ENCODE measurements at regions not wholly inside any gene's neighbourhood (a gene's known extent, or its start where the extent isn't known, plus 50 kb on each side); places are given as distances from the start of the nearest gene placed in this dataset.

DNA sequence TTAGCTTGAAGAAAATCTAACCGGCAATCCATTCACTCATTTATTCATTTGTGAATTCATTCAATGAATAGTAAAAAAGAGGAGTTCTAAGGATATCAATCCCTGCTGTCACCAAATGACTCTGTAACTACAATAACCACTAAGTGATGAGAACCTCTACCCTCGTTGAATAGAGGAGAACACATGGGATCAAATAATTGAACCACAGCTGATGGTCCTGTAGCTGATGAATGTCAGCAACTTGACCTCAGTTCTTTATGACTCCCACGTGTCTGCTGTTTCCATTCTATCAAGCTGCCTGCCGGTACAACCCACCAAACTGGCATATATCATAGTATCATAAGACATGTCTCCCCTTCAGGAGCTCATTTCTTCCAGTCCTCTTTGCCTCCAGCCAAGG lies 150.3 kb downstream of the PTGER3 start:
- DNase-seq, result no peak
- TF ChIP-seq POLR2A (IDR thresholded peaks at IDR 0.05; ENCODE audit: low read length) (no peak), GATA1 (IDR thresholded peaks at IDR 0.05; ENCODE audit: low read depth, low read length) (no peak)

- TF ChIP-seq GATA1 (IDR thresholded peaks at IDR 0.05; ENCODE audit: low read depth, low read length) (no peak), POLR2A (IDR thresholded peaks at IDR 0.05; ENCODE audit: low read length) (no peak)
- DNase-seq, result no peak
Observed at GRCh38 chr1:70899735-70900134, 147.9 kb downstream of the PTGER3 start.

DNA sequence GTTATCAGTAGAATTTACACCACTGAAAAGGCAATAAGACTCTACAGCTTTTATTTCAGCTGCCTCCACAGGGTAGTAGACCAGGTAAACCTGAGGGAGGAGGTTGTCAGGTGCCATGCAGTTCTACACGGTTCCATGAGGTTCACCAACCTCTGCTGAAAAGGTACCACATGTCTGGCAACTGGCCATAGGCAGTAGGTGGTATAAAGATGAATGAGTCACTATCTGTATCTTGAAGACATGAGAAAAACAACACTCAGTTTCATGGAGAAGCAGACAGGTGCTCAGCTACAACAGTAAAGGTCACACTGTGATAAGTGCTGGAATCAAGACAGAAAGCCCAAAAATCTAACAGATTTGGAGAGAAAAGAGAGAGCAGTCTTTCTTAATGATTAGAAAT lies 145.4 kb downstream of the PTGER3 start:
- no peak for TF ChIP-seq GATA1 (IDR thresholded peaks at IDR 0.05; ENCODE audit: low read depth, low read length)
- no peak for DNase-seq

GRCh38 chr1:70906800-70907199 lies 140.8 kb downstream of the PTGER3 start:
- TF ChIP-seq GATA1 (IDR thresholded peaks at IDR 0.05; ENCODE audit: low read depth, low read length), result no peak
- TF ChIP-seq POLR2A (IDR thresholded peaks at IDR 0.05; ENCODE audit: low read length), result no peak
- no peak for DNase-seq

DNA sequence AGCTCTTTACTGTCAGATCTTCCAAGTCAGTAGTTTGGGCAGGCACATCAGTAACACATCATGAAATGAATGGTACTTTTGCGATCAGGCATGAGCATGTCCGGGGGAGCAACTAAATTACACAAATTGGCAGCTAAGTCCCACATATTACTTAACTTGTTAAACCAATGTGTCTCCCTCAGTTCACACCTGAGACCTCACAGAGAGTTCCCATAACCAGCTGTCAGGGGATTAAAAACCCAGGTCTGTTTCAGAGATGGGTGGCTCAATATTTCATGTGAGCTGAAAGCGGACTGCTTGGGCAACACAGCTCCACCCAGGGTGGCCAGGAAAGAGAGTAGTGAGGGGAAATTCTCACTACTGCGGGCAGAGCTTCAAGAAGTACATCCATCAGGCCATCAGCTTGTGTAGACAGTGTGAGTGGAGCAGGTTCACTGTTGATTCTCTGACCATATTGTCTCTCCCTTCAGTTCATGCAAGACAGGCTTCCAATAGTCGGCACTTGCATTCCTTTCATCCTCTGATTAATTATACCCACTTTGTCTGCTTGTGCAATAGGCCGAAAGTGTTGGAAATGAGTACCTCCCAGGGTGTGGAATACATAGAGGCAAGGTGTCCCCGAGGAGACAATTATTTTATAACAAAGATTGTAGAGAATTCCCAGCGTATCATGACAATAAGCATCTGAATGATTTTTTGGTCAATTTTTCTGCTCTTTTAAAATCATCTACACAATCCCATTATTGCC lies 139.9 kb downstream of the PTGER3 start:
- TF ChIP-seq POLR2A (IDR thresholded peaks at IDR 0.05; ENCODE audit: low read length), result no peak
- no peak for DNase-seq

DNA sequence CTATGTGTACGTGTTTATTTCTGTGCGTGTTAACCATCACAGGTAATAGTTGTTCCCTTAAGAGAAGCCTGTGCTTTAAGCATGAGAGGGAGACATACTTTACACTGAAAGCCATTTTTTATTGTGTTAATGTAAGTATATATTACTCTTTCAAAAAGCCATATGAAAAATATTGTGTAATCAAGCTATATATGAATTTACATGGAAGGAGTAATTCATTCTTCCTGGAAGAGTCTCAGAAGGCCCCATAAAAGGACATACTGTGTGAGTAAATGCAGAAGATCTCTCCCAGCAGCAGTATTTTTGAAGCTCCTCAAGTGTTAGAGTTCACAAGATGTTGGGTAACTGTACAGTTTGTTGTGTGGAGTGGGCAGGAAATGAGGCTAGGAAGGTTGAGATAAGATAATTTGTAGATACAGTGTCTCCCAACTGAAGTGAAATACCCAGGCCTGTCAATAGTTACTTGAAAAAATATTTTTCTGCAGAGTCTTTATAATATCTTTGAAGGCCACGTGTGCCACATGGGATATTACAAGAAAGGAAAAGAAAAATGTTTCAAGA lies 138.3 kb downstream of the PTGER3 start:
- peak in 1 of 2 experiments; percentile 24 for DNase-seq
- no peak for TF ChIP-seq POLR2A (IDR thresholded peaks at IDR 0.05; ENCODE audit: low read length)
- TF ChIP-seq GATA1 (IDR thresholded peaks at IDR 0.05; ENCODE audit: low read depth, low read length), result no peak

DNA sequence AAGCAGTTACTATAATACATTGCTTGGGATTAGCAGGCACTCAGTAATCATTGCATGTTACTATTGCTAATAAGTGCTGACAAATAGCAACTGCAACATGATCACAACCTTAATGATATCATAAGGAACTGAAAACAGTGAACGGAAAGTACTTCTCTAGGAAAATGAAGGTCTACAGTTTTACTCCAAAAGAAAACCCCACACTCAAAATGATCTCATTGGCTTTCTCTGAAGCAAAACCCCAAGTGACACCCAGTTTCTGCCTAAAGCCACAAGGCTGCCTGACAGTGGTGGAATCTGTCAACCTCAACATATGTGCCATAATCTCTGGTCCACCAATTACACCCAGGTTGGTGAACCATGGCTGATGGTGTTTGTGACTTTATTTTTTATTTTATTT lies 137.6 kb downstream of the PTGER3 start:
- no peak for TF ChIP-seq POLR2A (IDR thresholded peaks at IDR 0.05; ENCODE audit: low read length)
- TF ChIP-seq GATA1 (IDR thresholded peaks at IDR 0.05; ENCODE audit: low read depth, low read length), result no peak
- DNase-seq, result no peak

DNA sequence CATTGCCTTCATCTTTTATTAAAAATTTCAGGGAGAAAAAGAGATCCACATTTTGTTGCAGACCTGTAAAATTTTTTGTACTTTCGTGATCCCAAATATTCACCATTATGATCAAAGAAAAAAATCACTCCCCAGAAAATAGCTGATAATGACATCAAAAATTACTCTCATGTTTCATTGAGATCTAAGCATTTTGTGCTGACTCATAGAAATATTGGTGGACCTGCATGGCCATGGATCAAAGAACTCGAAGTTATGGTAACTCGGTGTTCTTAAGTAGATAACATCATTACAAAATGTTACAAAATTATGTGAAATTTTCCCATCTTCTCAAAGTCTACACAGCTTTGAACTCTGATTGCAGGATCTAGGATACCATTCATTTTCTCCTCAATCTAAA lies 135.8 kb downstream of the PTGER3 start:
- no peak for TF ChIP-seq POLR2A (IDR thresholded peaks at IDR 0.05; ENCODE audit: low read length)
- TF ChIP-seq GATA1 (IDR thresholded peaks at IDR 0.05; ENCODE audit: low read depth, low read length), result no peak
- DNase-seq, result no peak

GRCh38 chr1:70914224-70914623 lies 133.4 kb downstream of the PTGER3 start:
- no peak for TF ChIP-seq GATA1 (IDR thresholded peaks at IDR 0.05; ENCODE audit: low read depth, low read length)
- no peak for TF ChIP-seq POLR2A (IDR thresholded peaks at IDR 0.05; ENCODE audit: low read length)

DNA sequence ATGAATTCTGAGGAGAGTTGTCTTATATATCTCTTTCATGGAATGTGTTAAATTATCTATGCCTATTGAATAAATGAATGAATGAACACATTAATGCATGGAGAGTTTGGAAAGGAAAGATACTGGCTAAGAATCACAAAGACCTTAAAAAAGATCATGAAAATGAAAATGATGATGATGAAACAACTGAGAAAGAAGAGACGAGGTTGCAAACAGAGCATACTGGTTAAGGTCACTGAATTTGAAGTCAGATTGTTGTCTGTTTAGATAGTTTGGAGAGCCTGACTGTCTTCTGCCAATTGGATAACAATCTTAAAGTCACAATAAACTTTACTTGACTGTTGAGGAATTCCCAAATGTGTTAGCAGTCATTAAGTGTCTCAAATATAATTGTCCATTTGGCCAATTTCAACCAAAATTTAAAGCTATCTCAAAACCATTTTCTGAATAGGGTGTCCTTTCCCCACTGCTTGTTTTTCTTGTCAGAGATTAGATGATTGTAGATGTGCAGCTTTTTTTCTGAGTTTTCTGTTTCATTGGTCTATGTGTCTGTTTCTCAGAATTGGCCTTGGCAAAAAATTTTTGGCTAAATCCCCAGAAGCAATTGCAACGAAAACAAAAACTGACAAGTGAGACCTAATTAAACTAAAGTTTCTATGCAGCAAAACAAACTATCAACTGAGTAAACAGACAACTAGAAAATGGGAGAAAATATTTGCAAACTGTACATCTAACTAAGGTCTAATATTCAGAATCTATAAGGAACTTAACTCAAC lies 132.2 kb downstream of the PTGER3 start:
- DNase-seq, result no peak
- no peak for TF ChIP-seq GATA1 (IDR thresholded peaks at IDR 0.05; ENCODE audit: low read depth, low read length)
- no peak for TF ChIP-seq POLR2A (IDR thresholded peaks at IDR 0.05; ENCODE audit: low read length)

More at GRCh38 chr1:70914224-70914623, 133.4 kb downstream of the PTGER3 start:
- DNase-seq, result no peak

DNA sequence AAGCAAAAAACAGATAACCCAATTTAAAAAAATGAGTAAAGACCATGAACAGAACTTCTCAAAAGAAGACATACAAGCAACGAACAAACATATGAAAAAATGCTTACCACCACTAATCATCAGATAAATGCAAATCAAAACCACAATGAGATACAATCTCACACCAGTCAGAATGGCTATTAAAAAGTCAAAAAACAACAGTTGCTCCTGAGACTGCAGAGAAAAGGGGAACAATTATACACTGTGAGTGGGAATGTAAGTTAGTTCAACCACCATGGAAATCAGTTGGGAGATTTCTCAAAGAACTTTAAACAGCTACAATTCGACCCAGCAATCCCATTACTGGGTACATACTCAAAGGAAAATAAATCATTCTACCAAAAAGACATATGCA lies 131.6 kb downstream of the PTGER3 start:
- no peak for DNase-seq
- TF ChIP-seq POLR2A (IDR thresholded peaks at IDR 0.05; ENCODE audit: low read length) (no peak), GATA1 (IDR thresholded peaks at IDR 0.05; ENCODE audit: low read depth, low read length) (no peak)

- TF ChIP-seq GATA1 (IDR thresholded peaks at IDR 0.05; ENCODE audit: low read depth, low read length) (no peak), POLR2A (IDR thresholded peaks at IDR 0.05; ENCODE audit: low read length) (no peak)
- no peak for DNase-seq
Observed at GRCh38 chr1:70919706-70920323, 127.8 kb downstream of the PTGER3 start.

All from erythroblast (primary cell).